ENCODE measurements at regions not wholly inside any gene's neighbourhood (a gene's known extent, or its start where the extent isn't known, plus 50 kb on each side); places are given as distances from the start of the nearest gene placed in this dataset.

DNA sequence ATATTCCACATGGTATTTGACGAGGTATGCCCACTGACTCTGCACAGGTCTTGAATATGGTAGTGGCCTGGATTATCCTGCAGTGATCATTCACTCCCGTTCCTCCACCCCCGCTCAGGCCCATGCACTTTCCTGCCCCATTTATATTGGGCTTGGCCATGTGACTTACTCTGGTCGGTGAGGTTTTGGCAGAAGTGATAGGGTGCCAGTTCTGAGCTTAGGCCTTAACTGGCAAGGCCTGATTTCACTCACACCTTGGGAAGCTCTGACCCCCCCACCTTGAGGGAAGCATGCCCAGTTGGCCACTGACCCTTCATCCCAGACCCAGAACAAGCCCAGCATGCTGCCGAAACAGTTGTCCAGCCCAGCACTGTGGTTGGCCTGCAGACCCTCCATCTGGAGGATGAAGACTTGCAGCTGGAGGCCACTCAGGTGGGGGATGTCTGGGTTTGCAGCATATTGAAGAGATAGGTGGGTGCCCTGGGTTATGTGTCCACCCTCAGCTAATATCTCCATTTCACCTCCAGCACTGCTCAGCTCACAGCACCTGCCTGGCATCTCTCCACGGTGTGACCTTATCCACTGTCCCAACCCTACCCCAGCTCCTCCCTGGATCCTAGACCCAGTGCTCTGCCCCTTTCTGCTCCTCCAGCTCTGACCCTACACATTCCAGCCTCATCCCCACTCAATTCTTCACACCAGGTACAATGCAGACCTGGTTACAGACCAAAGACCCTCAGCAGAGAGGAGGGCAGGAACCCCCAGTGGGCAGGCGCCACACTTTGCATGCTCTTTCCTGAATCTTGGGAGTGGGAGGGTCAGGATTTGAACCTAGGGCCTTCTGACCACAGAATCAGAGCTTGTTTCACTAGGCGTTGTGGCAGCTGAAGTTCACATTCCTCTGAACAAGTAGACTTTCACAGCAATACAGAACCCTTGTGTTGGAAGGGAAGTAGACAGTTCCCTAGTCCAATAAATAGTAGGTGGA lies 138.1 kb upstream of the CHST15 start:
- no peak for DNase-seq (ENCODE audit: low read depth in 4 of 4, low spot score in 3 of 4)

DNA sequence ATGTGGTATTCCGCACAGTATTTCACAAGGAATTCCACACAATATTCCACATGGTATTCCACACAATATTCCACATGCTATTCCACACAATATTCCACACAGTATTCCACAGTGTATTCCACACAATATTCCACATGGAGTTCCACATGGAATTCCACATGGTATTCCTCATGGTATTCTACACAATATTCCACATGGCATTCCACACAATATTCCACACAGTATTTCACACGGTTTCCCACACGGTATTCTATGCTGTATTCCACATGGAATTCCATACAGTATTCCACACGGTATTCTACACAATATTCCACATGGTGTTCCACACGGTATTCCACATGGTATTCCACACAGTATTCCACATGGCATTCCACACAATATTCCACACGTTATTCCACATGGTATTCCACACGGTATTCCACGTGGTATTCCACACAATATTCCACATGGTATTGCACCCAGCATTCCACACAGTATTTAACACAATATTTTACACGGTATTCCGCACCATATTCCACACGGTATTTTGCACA lies 137.3 kb upstream of the CHST15 start:
- no peak for DNase-seq (ENCODE audit: low read depth in 4 of 4, low spot score in 3 of 4)

DNA sequence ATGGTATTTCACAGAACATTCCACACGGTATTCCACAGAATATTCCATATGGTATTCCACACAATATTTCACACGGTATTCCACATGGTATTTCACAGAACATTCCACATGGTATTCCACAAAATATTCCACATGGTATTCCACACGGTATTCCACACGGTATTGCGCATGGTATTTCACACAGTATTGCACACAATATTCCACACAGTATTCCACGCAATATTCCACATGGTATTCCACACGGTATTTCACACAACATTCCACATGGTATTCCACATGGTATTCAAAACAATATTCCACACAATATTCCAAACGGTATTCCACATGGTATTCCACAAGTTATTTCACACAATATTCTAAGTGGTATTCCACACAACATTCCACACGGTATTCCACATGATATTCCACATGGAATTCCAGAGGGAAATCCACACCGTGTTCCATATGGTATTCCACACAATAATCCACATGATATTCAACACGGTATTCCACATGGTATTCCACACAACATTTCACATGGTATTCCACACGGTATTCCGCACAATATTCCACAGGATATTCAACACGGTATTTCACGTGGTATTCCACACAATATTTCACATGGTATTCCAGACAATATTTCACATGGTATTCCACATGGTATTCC lies 136.7 kb upstream of the CHST15 start:
- DNase-seq (ENCODE audit: low read depth in 4 of 4, low spot score in 3 of 4) = no peak

DNA sequence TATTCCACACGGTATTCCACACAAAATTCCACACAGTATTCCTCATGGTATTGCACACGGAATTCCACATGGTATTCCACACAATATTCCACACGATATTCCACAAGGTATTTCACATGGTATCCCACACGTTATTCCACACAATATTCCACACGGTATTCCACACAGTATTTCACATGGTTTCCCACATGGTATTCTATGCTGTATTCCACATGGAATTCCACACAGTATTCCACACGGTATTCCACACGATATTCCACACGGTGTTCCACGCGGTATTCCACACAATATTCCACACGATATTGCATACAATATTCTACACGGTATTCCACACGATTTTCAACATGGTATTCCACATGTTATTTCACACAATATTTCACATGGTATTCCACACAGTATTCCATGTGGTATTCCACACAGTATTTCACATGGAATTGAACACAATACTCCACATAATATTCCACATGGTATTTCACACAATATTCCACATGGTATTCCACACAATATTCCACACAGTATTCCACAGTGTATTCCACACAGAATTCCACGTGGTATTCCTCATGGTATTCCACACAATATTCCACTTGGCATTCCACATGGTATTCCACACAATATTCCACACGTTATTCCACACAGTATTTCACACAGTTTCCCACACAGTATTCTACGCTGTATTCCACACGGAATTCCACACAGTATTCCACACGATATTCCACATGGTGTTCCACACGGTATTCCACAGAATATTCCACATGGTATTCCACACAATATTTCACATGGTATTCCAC lies 136.0 kb upstream of the CHST15 start:
- no peak for DNase-seq (ENCODE audit: low read depth in 4 of 4, low spot score in 3 of 4)

DNA sequence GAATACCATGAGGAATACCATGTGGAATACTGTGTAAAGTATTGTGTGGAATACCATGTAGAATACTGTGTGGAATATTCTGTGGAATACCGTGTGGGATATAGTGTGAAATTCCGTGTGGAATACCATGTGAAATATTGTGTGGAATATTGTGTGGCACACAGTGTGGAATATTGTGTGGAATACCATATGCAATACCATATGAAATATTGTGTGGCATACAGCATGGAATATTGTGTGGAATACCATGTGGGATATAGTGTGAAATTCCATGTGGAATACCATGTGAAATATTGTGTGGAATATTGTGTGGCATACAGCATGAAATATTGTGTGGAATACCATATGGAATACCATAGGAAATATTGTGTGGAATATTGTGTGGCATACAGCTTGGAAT lies 135.1 kb upstream of the CHST15 start:
- DNase-seq (ENCODE audit: low read depth in 4 of 4, low spot score in 3 of 4) = no peak

DNA sequence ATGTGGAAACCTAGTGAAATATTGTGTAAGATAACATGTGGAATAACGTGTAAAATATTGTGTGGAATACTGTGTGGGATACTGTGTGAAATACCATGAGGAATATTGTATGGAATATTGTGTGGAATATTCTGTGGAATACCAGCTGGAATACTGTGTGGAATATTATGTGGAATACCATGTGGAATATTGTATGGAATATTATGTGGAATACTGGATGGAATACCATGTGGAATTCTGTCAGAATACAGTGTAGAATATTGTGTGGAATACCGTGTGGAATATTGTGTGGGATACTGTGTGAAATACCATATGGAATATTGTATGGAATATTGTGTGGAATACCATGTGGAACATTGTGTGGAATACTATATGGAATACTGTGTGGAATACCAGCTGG lies 134.6 kb upstream of the CHST15 start:
- DNase-seq (ENCODE audit: low read depth in 4 of 4, low spot score in 3 of 4) = no peak

DNA sequence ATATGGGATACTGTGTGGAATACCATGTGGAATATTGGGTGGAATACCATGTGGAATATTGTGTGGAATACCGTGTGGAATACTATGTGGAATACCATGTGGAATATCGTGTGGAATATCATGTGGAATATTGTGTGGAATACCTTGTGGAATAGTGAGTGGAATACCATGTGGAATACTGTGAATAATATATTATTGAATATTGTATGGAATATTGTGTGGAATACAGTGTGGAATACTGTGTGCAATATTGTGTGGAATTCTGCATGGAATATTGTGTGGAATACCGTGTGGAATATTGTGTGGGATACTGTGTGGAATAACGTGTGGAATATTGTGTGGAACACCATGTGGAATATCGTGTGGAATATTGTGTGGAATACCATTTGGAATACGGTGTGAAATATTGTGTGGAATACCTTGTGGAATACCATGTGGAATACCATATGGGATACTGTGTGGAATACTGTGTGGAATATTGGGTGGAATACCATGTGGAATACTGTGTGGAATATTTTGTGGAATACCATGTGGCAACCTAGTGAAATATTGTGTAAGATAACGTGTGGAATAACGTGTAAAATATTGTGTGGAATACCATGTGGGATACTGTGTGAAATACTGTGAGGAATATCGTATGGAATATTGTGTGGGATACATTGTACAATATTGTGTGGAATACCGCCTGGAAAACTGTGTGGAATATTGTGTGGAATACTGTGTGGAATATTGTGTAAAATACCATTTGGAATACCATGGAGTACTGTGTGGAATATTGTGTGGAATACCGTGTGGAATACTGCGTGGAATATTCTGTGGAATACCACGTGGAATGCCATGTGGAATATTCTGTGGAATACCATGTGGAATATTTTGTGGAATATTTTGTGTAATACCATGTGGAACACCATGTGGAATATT lies 133.9 kb upstream of the CHST15 start:
- DNase-seq (ENCODE audit: low read depth in 4 of 4, low spot score in 3 of 4) = no peak

DNA sequence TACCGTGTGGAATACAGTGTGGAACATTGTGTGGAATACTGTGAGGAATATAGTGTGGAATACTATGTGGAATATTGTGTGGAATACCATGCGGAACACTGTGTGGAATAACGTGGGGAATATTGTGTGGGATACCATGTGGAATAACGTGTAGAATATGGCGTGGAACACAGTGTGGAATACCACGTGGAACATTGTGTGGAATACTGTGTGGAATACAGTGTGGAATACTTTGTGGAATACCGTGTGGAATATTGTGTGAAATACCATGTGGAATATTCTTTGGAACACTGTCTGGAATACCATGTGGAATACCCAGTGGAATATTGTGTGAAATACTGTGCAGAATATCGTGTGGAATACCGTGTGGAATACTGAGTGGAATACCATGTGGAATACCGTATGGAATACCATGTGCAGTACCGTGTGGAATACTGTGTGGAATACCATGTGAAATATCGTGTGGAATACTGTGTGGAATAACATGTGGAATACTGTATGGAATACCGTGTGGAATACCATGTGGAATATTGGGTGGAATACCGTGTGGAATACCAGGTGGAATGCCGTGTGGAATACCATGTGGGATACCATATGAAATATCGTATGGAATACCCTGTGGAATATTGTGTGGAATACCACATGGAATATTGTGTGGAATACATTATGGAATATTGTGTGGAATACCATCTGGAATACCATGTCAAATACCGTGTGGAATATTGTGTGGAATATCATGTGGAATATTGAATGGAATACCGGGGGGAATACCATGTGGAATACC lies 133.1 kb upstream of the CHST15 start:
- DNase-seq (ENCODE audit: low read depth in 4 of 4, low spot score in 3 of 4) = no peak

DNA sequence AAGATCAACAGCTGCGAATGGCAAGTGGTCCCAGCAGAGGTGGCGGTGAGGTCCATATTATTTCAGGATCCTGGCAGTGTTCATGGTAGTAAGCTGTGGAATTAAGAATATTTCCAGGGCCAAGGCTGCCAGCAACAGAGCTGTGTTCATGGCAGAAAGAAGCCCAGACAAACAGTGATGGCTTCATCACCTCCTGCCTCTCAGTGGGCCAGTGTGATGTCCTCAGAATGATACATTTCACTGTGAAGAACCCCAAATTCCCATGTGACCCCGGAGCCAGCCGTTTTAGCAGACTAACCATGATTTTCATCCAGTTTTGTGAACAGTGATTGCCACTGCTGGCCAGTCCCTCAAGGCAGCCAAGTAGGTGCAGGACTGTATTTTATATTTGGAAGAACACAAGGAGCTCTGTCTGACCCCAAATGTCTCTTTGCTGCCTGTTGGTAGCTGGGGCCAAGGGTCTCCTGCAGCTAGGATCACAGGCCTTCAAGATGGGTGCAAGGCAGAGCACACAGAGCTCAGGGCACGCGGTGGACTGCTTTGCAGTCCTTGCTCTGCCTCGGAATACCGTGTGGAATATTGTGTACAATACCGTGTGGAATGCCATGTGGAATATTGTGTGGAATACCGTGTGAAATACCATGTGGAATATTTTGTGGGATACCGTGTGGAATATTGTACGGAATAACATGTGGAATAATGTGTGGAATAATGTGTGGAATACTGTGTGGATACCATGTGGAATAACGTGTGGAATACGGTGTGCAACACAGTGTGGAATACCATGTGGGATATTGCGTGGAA lies 132.3 kb upstream of the CHST15 start:
- DNase-seq (ENCODE audit: low read depth in 4 of 4, low spot score in 3 of 4) = no peak

DNA sequence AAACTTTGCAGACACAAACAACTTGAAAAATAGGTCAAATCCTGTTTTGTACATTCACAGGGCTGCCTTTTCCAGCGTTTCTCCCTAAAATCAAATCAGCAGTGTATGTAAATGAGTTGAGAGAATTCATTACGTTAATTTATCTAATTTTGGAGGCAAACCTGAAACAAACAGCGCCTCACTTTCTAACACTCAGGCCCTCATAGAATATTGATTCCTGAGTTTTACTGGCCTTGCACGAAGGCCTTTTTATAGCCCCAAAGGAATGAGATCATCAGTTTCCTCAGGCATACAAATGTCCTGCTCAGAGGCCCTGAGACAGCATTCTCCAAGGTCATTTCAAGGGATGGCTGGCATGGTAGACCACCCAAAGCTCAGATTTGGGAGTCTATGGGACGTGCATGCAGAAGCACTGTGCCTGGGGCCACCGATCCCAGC lies 131.7 kb upstream of the CHST15 start:
- DNase-seq (ENCODE audit: low read depth in 4 of 4, low spot score in 3 of 4) = no peak

DNA sequence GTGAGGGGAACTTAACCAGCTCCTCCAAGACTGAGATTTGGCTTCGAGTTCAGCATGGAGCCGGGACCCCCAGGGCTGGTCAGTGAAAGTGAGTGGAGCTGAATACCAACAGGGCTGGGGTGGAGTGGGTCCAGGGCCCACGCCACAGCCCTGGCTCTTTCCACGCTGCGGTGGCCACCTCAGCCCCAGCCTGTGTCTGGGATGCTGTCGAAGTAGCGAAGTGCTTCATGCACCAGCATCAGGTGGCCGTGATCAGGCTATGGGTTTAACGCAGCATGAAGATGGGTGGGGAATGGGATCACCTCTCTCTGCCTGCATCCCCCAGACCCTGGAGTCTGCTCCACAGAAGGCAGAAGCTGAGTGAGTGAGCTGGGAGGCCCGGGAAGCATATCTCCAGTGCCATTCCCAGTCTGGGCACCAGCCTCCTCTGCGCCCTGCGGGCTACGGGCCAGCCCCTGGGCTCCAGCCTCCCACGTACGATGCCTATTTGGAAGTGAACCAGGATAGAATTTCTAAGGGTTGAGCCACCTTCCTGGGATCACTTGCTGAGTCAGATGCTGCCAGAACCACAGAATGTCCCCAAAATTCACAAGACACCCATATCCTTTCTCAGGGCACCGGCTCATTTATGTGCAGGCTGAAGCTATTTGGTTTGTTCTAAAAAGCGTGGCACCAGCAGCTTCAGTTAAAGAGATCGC lies 131.1 kb upstream of the CHST15 start:
- no peak for DNase-seq (ENCODE audit: low read depth in 4 of 4, low spot score in 3 of 4)

DNA sequence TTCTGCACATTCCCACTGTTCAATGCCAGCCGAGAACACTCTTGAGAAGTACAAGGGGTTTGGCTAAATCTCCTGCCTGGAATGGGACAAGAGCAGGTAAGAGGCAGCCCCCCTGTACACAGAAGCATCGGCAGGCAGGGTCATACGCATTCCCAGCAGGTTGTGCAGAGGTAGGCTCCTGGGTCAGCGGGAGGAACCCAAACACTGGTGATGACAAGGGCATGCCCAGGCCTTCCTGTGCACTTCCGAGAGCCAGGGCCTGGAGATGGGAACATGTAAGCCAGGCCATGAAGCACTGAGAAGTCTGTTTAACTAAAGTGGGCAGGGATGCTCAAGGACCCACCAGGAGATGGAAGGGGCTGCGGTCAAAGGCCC lies 130.3 kb upstream of the CHST15 start:
- DNase-seq (ENCODE audit: low read depth in 4 of 4, low spot score in 3 of 4) = no peak

DNA sequence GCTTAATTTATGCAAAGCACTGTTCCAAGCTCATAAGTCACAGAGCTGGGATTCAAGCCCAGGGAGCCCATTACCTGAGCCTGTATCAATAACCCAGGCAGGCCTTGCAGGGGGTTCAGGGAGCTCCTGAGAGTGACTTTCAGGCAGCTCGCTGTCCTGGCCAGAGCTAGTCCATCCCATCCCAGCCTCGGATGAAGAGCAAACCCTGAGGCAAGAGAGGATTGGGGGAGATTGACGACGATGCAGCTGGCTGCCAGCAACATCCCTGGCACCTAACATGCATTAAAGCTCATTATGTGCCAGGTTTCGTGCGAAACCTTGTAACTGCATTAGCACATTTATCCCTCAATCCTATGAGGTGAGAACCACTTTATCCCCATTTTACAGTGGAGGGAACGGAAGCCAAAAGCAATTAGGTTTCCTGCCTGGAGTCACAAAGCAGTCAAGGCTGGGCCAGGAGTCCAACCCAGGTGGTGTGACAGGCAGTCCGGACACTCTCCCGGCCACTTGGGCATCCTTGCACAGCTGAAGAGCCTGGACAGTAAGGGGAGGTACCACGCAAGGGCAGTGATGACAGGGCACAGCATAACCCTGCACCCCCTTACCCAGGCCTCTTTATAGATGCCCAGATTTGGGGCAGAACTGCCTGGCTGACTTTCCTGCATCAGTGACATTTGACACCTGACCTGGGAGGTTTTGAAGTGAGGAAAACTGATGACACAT lies 129.8 kb upstream of the CHST15 start:
- DNase-seq (ENCODE audit: low read depth in 4 of 4, low spot score in 3 of 4) = no peak

DNA sequence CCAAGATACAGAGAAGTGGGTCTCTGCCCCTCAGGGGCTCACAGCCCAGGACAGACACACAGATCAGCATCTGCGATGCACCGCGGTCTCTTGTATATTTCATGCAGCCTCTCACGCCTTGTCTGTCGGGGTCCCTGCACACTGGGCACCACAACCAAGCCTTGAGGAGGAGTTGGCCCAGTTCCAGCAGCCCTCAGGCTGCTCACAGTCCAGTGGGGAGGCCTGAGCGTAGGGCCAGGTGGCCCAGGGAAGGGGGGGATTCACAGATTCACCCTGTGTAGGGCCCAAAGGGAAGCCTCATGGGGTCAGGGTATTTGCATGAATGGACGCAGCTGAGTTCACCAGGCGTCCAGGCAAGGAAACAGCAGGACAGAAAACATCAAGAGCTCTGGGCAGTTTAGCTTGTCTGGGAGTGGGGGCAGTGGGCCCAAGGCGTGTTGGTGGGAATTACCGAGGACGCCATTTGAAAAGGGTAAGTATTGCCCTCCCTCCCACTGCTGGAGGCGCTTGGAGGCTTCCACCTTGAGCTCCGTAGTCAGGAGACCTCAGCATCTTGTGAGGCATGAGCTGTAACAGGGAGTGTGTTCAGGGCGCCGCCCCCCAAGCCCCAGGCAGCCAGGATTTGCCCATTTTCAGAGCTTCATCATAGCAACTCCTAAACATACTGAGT lies 129.1 kb upstream of the CHST15 start:
- no peak for DNase-seq (ENCODE audit: low read depth in 4 of 4, low spot score in 3 of 4)

DNA sequence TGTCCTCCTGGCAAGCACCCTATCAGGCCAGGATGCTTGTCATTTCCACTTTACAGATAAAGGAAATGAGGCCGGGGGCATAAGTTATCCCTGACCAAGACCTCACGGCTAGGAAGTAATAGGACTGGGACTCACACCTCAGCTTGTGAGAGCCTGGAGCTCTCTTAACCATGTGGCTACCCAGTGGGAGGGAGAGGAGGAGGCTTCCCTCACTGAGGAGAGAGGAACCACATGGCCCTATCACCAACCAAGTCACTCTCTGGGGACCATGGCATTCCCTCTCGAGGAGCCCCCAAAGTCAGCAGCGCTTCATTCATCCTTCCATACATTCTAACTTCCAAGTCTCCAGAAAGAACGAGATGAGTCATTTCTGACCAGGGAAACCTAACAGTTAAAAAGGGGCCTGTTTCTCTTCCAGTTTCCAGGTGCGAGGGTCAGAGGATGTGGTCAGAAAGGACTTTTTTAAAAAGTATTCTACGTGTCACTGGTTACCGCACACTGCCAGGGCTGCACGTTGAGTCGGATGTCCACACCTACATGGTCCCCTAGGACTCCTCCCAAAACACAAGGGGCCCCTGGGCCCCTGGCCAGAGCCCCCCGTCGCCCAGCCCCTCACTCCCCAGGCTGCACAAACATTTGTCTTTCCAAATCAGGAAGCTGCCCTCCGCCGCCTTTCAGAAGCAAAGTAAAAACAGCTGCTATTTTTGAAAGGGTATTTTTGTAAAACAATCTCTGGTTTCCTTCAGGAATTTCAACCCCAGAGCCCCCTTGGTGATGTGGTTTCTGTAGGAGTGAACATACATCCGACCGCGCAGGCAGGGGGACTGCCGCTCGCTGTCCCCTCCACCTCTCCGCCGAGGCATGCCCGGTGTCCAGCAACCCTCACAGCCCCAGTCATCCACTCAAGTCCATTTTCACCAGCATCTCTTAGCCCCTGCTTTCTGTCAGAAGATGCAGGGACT lies 128.2 kb upstream of the CHST15 start:
- DNase-seq (ENCODE audit: low read depth in 4 of 4, low spot score in 3 of 4) = peak in 1 of 4 donors; percentile 38
